Ishikawa (cell line): ENCODE measurements at regions not wholly inside any gene's neighbourhood (a gene's known extent, or its start where the extent isn't known, plus 50 kb on each side); places are given as distances from the start of the nearest gene placed in this dataset.

Experiments used
- CEBPB ChIP-seq: IDR thresholded peaks from 2 replicates; pipeline ENCODE4 v1.6.1; 2012
- CREB1 ChIP-seq: IDR thresholded peaks from 2 replicates; pipeline ENCODE4 v1.6.1; 2012; ENCODE audit warnings: low read depth
- EP300 ChIP-seq: IDR thresholded peaks from 2 replicates; pipeline ENCODE4 v1.6.1; 2012; ENCODE audit warnings: borderline replicate concordance
- RAD21 ChIP-seq: IDR thresholded peaks from 2 replicates; pipeline ENCODE4 v1.6.1; 2012; ENCODE audit warnings: low read depth
- REST ChIP-seq: IDR thresholded peaks from 2 replicates; pipeline ENCODE4 v1.6.1; 2012; ENCODE audit warnings: low read depth, mild to moderate bottlenecking
- TAF1 ChIP-seq: IDR thresholded peaks from 2 replicates; pipeline ENCODE4 v1.6.1; 2012; ENCODE audit warnings: low read depth, mild to moderate bottlenecking
- YY1 ChIP-seq: IDR thresholded peaks from 2 replicates; pipeline ENCODE4 v1.6.1; 2012; ENCODE audit warnings: low read depth
- ZBTB7A ChIP-seq: IDR thresholded peaks from 2 replicates; pipeline ENCODE4 v1.6.1; 2012; ENCODE audit warnings: low read depth

DNA sequence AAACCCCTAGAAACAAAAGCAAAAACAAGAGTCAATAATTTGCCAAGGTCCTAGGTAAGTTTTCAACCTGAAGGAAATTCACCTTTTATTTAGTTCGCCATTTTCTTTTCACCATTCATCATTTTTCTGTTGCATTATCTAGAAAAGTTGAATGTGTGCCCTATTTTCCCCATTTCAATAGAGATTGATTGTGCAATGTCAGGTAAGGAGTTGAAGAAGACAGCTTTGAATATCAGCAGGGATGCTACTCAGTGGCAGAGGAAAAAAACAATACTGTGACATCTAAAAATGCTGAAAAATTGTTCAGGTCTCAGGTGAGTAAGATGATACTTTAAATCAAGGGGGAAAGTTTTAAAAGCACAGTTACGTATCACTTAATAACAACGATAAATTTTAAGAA is 813.7 kb downstream of the DTWD2 start:
- no peak for TF ChIP-seq RAD21
- TF ChIP-seq EP300, result no peak
- no peak for TF ChIP-seq TAF1
- no peak for TF ChIP-seq REST
- TF ChIP-seq ZBTB7A, result no peak
- TF ChIP-seq YY1, result no peak
- no peak for TF ChIP-seq CEBPB
- no peak for TF ChIP-seq CREB1
